GM18502 (cell line): ENCODE measurements at regions not wholly inside any gene's neighbourhood (a gene's known extent, or its start where the extent isn't known, plus 50 kb on each side); places are given as distances from the start of the nearest gene placed in this dataset.
"Not testable (repeated sequence)": the region's sequence is repeated elsewhere in the genome, so short reads cannot be mapped to it uniquely, and the experiment has no call there.

Experiments
- ATAC-seq: cut with Tn5 transposase; IDR thresholded peaks from one replicate; pipeline ENCODE4 v1.9.1; 2021; ENCODE audit warnings: mild to moderate bottlenecking; ENCODE audit not compliant: unreplicated experiment, poor library complexity

GRCh38 chr10:61195211-61195610, 251.2 kb upstream of the RHOBTB1 start:
- no peak for ATAC-seq

- ATAC-seq, result not testable (repeated sequence)
These were observed 248.6 kb upstream of the RHOBTB1 start for GRCh38 chr10:61192589-61192988.

DNA sequence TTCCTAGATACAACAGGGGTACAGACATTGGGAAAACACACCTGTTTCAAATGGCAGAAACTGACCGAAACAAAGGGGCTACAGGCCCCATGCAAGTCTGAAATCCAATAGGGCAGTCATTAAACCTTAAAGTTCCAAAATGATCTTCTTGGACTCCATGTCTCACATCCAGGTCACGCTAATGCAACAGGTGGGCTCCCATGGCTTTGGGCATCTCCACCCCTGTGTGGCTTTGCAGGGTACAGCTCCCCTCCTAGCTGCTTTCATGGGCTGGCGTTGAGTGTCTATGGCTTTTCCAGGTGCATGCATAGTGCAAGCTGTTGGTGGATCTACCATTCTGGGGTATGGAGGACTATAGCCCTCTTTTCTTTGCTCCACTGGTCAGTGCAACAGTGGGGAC, 248.1 kb upstream of the RHOBTB1 start:
- ATAC-seq, result no peak

GRCh38 chr10:61189912-61190311, 245.9 kb upstream of the RHOBTB1 start:
- no peak for ATAC-seq

DNA sequence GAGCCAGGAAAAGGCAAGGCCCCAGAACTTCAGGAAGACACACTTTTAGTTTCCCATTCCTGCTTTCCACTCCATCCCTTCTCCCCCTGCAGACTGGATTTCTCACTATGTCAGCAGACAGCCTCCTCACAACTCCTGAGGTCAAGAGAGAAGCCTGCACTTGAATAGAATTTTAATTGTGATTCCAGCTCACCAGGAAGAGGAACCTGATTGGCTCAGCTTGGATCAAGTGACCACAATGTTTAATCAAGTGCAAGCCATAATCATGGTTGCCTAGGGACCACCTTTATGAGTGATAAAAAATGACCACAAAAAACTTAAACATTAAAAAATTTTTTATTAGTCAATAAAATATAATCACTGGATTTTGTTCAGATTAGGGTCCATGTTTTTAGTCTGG, 244.7 kb upstream of the RHOBTB1 start:
- no peak for ATAC-seq

GRCh38 chr10:61188101-61188500, 244.1 kb upstream of the RHOBTB1 start:
- ATAC-seq, result no peak

DNA sequence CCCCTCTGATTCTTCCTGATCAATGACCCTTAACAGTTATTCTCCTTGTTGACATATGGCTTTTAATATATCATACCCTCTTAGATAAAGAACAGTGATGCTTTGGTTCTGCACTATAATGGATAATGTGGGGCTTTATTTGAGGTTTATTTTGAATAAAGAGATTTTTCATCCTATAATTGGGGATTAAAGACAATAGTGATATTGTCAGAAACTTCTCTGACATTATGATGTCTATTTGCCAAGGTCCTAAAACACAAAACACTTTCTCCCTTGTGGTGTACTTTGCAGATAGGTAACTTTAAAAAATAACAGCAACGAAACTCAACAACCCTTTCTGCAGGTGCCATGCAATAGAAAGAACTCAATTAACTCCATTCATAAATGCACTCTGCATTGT, 243.6 kb upstream of the RHOBTB1 start:
- ATAC-seq, result no peak

GRCh38 chr10:61186408-61186807, 242.4 kb upstream of the RHOBTB1 start:
- ATAC-seq, result no peak

GRCh38 chr10:61184429-61184828, 240.4 kb upstream of the RHOBTB1 start:
- no peak for ATAC-seq

GRCh38 chr10:61183967-61184366, 240.0 kb upstream of the RHOBTB1 start:
- no peak for ATAC-seq

GRCh38 chr10:61181832-61182231, 237.8 kb upstream of the RHOBTB1 start:
- ATAC-seq, result no peak

DNA sequence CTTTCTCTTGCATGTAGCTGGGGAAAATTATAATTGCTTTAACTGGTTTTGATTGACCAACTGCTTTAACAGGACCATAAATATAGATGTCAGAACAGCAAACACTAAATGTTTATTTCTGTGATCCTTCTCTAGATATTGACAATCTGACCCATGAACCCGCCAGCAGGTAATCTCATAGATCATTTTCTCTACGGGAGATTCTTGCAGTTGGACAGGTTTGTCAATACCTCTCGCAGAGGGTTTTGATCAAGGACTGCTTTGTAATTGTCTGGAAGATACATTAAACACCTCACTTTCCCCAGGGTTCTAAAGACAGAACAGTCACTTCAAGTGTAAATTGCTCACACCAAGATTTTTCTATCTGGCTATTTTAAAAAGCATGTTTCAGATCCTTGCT, 235.8 kb upstream of the RHOBTB1 start:
- no peak for ATAC-seq

DNA sequence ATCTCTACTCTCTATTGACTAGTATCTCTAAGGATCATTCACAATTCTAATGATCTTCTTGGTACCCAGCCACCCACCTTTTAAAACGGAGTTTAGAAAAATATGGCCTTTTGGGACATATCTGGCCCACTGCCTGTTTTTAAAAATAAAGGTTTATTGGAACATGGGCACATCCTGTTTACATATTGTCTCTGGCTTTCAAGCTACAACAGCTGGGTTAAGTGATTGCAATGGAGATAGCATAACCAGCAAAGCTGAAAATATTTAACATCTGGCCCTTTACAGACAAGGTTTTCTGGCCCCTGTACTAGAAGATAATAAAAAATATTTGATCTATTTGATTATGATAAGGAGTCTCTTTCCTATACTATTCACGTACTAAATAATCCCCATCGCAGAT, 232.4 kb upstream of the RHOBTB1 start:
- no peak for ATAC-seq

DNA sequence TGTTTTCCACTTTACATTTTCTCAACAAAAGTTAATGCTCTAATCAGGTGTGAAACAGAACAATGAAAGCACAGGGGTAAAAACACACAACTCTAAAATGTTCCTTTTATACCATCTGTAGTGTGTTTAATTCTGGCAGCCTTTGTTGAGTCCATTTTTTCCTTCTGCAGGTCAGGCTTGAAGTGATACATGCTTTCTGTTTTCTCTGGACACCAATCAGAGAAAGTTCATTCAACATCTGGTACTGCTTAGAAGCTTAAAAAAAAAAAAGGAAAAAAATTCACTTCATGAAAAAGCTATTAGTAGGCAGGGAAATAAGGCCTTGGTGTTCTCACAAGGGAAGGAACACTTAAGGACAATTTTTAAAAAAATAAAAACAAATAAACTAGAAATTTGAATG, 231.3 kb upstream of the RHOBTB1 start:
- no peak for ATAC-seq

- no peak for ATAC-seq
These were observed 229.5 kb upstream of the RHOBTB1 start for GRCh38 chr10:61173450-61173849.

- ATAC-seq, result no peak
These were observed 228.4 kb upstream of the RHOBTB1 start for GRCh38 chr10:61172182-61172926.

DNA sequence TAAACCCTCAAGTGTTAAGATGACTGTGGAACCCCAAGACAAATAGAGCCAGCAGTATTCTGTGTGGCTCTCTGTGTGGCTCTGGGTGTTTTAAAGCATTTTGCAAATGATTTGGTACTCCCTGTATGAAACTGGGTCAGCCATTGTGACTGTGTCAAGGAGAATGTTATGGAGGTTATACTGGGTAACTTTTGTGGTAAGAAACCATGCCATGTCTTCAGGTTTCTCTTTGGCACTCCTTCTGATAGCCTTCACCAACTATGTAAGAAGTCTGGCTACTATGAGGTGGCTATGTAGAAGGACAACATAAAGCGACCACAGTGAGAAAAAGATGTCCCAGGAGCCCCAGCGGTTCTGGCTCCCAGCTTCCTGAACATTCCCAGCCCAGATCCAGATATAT, 226.6 kb upstream of the RHOBTB1 start:
- ATAC-seq, result no peak

DNA sequence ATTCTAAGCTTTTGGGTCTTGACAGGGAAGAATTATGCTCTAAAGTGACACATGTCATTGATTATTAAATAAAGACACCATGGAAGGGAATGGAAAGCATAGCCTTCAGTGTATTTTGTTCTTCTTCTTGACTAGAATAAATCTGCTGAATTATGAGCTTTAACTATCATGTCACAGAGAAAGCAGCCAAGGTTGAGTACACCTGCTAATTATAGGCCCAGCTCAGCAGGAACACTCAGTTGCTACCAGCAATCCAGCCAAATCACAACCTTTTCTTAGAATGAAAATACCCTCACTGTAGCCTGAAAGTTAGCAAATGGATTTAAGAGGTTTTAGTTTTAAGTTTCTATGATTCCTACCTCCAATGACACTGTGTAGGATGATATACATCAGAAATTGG, 225.3 kb upstream of the RHOBTB1 start:
- no peak for ATAC-seq

GRCh38 chr10:61166489-61166888, 222.5 kb upstream of the RHOBTB1 start:
- no peak for ATAC-seq

- ATAC-seq, result no peak
These were observed 222.1 kb upstream of the RHOBTB1 start for GRCh38 chr10:61166065-61166464.

DNA sequence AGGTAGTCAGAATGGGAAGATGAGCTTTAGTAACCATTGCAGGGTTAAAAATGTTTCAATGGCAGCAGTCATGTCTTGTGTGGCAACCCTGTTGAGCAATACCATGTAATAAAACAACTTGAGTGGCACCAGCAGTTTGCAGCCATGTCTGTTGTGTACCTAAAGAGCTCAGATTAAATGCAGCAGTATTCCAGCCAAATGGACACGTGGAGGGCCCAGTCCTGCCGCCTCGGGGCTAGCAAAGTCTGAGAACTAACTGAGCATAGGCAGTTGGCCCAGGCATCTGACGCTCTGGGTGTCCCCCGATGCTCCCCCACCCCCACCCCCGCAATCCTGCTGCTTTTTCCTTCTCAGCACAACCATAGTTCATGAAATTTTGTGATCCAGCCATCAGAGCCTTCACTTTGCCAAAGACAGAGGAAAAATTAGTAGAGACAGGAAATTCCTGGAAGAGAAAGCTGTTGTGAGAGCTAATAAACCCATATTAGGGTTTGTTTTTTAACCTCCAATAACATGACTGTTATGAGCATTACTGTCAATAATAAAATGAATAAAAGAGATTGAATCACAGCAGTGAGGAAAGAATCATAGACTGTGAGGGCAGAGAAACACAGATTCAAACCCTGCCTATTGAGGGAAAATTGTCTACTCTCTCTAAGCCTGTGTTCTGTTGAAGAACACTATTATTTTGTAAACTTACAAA, 220.6 kb upstream of the RHOBTB1 start:
- ATAC-seq, result no peak

- no peak for ATAC-seq
These were observed 219.4 kb upstream of the RHOBTB1 start for GRCh38 chr10:61163403-61163802.
